ENCODE measurements at regions not wholly inside any gene's neighbourhood (a gene's known extent, or its start where the extent isn't known, plus 50 kb on each side); places are given as distances from the start of the nearest gene placed in this dataset.

- no peak for DNase-seq (ENCODE audit: low spot score)
These were observed 138.9 kb upstream of the CCND2 start for GRCh38 chr12:4134448-4135263.

- no peak for DNase-seq (ENCODE audit: low spot score)
These were observed 139.7 kb upstream of the CCND2 start for GRCh38 chr12:4133636-4134447.

GRCh38 chr12:4133029-4133428 lies 140.5 kb upstream of the CCND2 start:
- no peak for DNase-seq (ENCODE audit: low spot score)

GRCh38 chr12:4121506-4122020 lies 152.0 kb upstream of the CCND2 start:
- DNase-seq (ENCODE audit: low spot score): no peak

GRCh38 chr12:4120316-4120917 lies 153.1 kb upstream of the CCND2 start:
- DNase-seq (ENCODE audit: low spot score): no peak

DNA sequence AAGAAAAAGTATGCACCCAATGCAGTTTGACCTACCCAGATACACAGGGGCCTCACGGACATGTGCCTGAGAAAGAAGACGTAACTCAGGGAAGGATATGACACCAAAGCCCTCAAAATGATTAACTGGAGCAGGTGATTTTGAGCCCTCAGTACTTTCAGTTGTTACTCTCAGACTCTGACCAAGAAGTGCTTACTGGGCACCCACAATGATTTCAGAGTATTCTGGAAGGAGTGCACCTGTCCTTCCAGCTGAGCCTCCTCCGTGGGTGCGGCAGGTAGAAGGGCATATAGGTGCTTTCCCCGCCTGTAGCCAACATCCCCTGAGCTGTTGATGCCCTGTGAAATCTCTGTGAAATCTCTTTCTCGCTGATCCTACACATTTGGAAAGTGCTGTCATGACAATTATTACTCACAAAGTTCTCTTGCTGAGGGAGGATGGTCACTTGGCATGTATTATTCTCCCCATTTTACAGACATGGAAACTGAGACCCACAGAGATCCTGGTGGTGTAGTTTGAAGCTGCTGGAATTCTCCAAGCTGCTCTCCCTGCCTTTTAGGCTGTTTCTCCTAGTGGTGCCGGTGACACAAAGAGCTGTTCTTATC lies 154.3 kb upstream of the CCND2 start:
- DNase-seq (ENCODE audit: low spot score): no peak

DNA sequence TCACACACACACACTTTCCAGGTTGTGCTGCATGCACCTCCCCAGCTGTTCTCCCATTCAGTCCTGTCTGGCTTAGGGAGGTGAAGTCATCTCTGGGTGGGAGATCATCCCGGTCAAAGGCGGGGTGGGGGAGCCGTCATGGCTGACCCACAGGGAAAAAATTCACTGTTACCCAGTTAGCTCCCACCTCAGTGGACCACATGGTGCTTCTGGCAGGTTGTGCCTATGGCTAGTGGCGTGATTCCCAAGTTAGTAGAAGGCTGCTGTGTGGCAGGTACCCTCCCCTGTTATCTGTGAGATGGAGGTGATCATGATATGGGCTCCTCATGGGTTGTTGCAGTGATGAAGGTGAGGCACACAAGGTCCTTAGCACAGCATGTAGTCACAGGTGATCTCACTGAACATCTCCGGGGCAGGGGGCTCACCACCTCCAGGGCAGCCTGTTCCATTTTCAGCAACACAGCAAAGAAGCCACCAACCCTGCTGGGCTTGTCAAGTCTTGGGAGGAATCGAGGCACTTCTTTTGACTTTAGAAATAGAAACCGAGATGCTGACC lies 154.9 kb upstream of the CCND2 start:
- no peak for DNase-seq (ENCODE audit: low spot score)

- DNase-seq (ENCODE audit: low spot score): no peak
These were observed 155.5 kb upstream of the CCND2 start for GRCh38 chr12:4118017-4118510.

DNA sequence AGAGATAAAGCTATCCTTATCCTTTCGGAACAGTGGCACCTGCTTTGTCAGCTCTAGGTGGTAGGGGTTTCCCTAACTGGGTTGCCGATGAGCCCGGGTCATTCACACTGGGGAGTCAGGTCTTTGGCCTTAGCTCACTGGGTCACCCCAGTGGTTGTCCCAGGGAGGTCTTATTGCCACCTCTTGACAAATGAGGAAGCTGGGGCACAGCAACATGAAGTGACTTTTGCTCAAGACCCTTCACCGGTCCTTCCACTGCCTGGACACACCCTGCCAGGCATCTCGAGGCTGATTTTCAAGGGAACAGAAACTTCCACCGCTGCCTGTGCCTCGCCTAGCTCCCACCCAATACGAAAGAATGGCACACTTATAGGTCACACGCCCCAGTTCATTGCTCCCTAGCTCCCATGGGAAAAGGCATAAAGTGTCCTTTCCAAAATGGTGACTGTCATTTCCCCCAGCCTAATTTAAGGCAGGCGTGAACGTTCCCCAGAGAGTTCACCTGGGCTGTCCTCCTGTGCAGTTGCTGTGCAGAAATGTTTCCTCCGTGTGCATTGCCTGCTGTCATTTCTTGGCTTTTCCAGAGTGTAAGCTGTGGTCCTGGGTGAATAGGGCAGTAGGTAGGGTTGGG lies 156.1 kb upstream of the CCND2 start:
- DNase-seq (ENCODE audit: low spot score): no peak

DNA sequence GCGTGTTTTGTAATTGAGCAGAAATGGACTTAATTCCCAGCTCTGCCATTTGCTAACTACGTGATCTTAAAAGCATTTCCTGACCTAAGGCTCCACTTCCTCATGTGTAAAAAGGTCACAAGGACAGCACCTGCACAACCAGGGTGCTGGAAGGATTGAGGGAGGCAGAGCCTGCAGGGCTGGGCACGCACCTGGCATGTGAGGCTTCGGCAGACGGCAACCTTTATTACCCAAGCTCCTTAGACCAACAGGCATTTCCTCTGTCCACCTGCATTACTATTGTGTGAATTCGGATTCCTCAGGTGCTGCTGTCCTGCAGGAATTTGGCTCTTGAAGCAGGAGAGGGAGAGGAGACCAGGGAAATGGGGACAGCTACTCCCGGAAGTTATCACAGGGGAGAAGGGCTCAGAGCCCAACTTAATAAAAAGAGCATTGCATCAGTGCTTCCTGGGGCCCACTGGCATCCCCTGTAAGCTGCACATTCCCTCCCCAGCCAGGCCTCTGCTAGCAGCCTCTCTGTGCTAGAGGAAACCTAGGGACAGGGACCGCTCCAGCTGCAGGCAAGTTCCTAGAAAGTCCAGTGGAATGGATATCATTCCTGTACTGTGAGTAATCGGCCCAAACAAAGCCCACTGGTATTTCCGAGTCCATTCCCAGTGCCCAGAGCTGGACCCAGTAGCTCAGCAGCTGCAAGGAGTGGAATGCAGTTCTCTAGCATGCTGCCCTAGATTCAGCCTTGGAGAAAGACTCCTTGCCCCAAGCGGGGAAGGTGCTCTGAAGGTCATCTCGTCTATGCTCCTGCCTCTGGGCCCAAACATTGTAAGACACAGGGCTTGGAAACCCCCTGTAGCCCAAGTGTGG lies 157.1 kb upstream of the CCND2 start:
- no peak for DNase-seq (ENCODE audit: low spot score)

GRCh38 chr12:4115570-4115969 lies 158.0 kb upstream of the CCND2 start:
- no peak for DNase-seq (ENCODE audit: low spot score)

DNA sequence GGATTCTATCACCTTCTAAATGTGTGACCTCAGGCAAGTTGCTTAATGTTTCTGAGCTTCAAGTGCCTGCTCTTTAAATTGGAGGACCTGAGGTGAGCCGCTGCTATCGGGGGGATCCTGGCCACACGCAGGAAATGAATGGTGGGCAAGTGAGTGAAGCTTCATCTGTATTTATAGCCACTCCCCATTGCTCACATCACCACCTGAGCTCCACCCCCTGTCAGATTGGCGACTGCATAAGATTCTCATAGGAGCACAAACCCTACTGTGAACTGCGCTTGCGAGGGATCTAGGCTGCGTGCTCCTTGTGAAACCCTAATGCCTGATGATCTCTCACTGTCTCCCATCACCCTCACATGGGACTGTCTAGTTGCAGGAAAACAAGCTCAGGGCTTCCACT lies 158.6 kb upstream of the CCND2 start:
- DNase-seq (ENCODE audit: low spot score): no peak

DNA sequence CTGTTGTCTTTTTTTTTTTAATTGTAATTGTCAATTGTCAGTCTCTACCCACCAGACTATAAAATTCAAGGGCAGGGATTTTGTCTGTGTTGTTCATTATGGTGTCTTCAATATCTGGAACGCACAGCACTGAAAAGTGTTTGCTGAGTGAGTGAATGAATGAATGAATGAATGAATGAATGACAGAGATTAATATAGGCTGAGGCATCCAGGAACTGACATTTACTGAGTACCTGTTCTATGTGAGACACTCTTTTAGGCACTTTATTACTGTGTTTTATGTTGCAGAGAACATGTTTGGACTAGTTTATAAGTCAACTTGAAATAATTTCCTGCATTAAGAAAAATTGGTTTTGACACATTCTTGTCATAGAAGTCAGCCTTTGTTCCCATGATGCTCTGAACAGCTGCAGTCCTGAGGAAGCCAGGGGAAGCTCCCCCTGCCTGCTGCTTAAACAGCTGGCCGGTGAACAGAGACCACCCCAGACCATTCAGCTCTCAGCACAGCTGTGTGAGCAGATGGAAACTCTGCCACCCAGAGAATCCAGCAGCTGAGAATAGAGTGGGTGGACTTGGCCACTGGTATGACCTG lies 160.7 kb upstream of the CCND2 start:
- no peak for DNase-seq (ENCODE audit: low spot score)

DNA sequence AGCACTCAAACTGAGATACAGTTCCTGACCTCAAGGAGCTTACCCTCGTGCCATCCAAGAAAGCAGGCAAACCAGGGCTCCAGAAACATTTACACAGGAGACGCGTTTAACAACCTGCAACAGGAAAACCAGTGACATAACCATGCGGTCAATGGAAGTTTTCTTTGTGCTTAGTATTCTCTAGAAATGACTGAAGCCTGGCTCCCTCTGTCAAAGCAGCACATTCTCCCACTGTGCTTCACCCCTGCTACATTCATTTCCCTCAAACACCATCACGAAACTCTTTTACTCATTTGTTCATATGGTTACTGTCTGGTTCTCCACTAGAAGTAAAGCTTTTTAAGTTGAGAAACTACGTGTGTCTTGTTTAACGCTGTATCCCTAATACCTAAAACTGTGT lies 161.3 kb upstream of the CCND2 start:
- no peak for DNase-seq (ENCODE audit: low spot score)

DNA sequence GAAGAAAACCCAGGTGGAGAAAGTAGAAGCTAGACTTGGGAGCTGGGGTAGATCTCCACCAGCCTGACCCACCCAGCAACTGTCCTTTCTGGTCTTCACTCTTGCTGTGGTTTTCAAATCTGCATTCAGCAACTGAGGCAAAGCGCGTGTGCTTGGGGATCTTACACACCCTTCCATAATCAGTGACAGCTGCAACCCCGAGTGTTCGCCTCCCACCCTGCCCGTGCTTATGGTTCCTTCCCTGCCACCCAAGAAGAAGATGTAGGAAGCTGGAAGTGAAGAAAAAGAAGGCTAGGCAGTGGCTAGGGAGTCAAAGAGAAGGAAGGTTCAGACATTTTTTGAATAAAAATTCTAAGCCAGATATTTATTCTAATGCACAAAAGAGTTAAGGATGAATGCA lies 162.6 kb upstream of the CCND2 start:
- DNase-seq (ENCODE audit: low spot score): no peak

DNA sequence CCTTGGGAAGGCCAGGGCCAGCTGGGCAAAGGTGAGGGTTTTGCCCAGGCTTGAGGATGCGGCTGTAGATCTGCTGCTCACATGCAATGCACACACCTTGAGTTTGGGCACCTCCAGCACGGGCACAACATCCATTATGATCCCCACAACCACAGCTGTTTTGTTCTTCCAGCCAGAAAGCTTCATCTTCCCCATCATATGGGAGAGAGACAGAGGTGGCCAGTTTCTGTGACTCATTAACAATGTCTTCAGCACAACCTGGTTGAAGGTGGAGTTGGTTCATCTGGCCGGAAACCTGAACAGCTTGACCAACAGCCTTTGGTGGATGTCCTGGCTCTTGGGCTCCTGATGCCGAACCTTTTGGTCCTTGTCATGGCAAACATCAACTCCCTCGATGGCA lies 163.7 kb upstream of the CCND2 start:
- no peak for DNase-seq (ENCODE audit: low spot score)

DNA sequence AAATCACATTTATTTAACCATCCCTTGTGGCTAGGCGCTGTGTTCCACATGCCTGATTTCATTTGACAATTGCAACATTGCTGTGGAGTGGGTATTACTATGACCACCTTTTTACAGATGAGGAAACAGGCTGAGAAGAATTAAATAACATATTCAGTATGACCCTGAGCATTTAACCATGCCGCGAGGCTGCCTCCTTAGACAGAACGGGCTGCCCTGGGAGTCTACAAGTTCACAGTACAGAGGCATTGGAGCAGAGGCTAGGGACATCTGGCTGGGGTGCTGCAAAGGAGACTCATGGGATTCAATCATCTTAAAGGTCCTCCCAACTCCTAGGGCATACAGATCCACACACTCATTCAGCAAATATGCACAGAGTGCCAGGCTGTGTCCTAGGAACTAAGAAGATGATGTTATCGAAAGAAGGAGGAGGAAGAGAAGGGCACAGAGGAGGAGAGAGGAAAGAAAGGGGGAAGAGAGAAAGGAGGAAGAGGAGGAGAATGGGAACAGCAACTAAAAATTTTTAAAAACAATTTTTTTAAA lies 164.7 kb upstream of the CCND2 start:
- DNase-seq (ENCODE audit: low spot score): no peak

DNA sequence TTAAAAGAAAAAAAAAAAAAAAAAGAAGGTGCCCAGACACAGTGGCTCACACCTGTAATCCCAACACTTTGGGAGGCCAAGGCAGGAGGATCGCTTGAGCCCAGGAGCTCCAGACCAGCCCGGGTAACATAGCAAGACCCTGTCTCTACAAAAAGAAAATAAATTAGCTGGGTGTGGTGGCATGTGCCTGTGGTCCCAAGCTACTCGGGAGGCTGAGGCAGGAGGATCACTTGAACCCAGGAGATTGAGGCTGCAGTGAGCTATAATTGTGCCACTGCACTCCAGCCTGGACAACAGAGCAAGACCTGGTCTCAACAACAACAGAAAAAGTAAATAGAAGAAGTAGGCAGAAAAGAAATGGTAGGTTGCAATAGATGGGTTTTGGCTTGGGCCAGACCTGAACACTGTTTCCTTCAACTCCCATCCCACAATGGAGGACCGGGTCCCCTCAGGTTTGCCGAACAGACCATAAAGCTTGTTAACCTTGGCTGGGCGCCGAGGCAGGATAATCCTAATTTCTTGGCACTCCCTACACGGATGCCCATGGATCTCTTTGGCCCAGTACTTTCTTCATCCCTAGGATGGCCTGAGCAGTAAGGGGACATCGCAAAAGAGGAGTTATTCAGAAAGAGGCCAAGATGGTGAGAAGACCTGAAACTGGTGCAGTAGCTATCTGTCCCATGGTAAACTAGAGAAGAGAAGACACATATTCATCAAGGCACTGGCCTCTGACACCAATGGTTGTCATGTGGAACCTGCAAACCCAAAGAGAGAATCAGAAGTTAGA lies 165.5 kb upstream of the CCND2 start:
- no peak for DNase-seq (ENCODE audit: low spot score)

DNA sequence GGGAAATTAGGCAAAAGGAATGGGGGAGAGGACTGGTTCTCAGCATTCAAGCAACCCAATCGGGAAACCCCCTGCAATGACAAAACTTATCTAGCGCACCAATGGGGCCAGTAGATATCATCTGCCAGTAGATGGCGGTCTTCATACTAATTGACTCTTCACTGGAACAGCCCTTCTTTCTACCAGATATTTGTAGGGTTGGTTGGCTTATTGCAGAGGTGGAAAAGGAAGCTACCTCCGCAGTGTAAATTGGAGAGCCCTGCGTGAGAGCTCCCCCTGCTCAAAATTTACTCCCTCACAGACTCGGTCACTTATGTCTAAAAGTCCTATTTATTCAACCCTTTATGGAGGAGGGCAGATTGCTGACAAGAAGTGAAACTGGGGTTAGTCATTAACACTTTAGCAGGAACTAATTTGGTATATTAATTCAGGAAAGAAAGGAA lies 166.1 kb upstream of the CCND2 start:
- peak; percentile 25 for DNase-seq (ENCODE audit: low spot score)

Measured in HuH-7.5 (cell line).